Effector memory CD4-positive, alpha-beta T cell (primary cell): ENCODE measurements at regions not wholly inside any gene's neighbourhood (a gene's known extent, or its start where the extent isn't known, plus 50 kb on each side); places are given as distances from the start of the nearest gene placed in this dataset.
"Not testable (repeated sequence)": the region's sequence is repeated elsewhere in the genome, so short reads cannot be mapped to it uniquely, and the experiment has no call there.

Source experiments
- DNase-seq, 3 donors: peaks; one replicate each; pipeline ENCODE4 v3.0.0-alpha.2; 2020
- H3K27ac ChIP-seq: 2 replicates; pipeline ENCODE4 v1.7.0; 2013; ENCODE audit warnings: mild to moderate bottlenecking, low read length, moderate library complexity; ENCODE audit not compliant: insufficient read depth, poor library complexity, severe bottlenecking
- H3K27me3 ChIP-seq: replicated peaks from 2 replicates; pipeline ENCODE4 v1.7.0; 2013; ENCODE audit warnings: mild to moderate bottlenecking, low read length; ENCODE audit not compliant: insufficient read depth, control insufficient read depth, poor library complexity, severe bottlenecking
- H3K36me3 ChIP-seq: 2 replicates; pipeline ENCODE4 v1.7.0; 2013; ENCODE audit warnings: mild to moderate bottlenecking, low read length, moderate library complexity; ENCODE audit not compliant: control insufficient read depth, insufficient read depth
- H3K4me1 ChIP-seq: 2 replicates; pipeline ENCODE4 v1.7.0; 2013; ENCODE audit warnings: low read length, mild to moderate bottlenecking; ENCODE audit not compliant: control insufficient read depth, insufficient read depth, poor library complexity, severe bottlenecking
- H3K4me3 ChIP-seq: 2 replicates; pipeline ENCODE4 v1.7.0; 2013; ENCODE audit warnings: low read length, low read depth, mild to moderate bottlenecking; ENCODE audit not compliant: insufficient read depth, poor library complexity, severe bottlenecking
- H3K9me3 ChIP-seq: 2 replicates; pipeline ENCODE4 v1.7.0; 2013; ENCODE audit warnings: mild to moderate bottlenecking, low read length, moderate library complexity; ENCODE audit not compliant: control insufficient read depth

DNA sequence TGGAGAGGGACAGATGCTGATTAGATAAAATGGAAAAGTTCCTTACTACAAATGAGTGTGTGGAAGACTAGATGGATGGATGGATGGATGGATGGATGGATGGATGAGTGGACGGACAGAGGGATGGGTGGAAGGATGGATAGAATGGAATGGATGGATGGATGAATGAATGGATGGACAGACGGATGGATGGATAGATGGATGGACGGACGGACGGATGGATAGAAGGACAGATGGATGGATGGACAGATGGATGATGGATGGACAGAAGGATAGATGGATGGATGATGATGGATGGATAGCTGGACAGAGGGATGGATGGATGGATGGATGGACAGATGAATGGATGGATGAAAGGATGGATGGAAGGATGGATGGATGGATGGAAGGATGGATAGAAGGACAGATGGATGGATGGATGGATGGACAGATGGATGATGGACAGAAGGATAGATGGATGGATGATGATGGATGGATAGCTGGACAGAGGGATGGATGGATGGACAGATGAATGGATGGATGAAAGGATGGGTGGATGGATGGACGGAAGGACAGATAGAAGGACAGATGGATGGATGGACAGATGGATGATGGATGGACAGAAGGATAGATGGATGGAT is 118.6 kb upstream of the CIBAR2 start:
- not testable (repeated sequence) for H3K27me3 ChIP-seq, H3K4me1 ChIP-seq, H3K27ac ChIP-seq, H3K36me3 ChIP-seq, DNase-seq, H3K9me3 ChIP-seq, H3K4me3 ChIP-seq

DNA sequence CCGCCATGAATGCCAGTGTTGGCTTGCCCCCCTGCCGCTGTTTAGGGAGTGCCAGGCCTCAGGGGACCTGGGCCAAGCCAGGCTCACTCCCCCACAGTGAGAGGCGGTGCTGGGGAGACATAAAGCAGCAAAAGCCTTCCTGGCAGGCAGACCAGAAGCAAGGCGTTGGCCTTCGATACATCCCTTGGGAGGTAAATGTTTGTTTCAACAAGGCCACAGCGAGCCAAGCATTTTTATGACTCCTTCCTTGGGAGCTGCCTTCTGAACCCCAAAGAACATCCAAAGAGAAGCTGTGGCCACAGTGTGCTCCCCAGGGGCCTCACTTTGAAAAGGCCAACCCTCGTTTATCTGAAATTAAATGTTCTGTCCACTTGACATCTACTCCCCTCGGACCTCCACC is 119.7 kb upstream of the CIBAR2 start:
- Histone ChIP-seq H3K4me1 (peaks cover 7% of the 10 kb centered on the region), H3K4me3 (no peak overlapping the region), H3K9me3 (no peaks in the 10 kb centered on the region), H3K27me3 (peaks cover 14% of the 10 kb centered on the region), H3K27ac (no peak overlapping the region), H3K36me3 (no peaks in the 10 kb centered on the region)
- no peak for DNase-seq

DNA sequence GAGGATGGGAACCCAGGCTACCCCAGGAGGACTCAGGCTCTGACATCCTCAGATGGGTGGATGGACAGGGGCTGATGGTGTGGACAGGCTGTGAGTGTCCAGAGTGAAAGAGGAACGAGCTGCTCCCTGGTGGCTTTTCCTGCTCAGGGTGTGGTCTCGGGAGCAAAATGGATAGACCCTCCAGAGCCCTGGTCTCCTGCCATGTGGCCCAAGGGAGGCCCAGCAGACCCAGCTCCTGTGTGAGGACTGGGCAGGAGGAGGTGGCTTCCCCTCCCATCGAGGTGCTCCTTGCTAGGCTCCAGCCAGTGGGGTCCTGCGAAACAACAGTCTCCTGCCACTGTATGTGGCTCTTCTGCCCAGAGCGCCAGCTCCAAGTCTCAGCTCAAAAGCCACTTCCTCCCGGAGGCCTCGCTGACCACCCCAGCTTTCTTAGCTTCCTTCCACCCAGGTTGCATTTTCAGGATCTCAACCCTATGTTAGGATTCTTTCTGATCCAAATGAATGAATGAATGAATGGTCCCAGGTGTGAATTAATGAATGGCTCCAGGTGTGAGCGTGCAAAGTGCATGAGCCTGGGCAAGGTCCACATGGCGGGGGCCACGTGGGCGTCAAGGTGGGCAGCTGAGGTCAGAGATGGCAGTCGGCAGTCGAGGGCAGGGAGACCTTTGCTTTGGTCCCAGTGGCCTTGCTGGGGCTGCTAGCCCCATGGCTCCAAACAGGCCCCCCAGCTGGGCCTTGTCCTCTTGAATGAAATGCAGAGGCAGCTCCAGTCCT is 120.3 kb upstream of the CIBAR2 start:
- H3K27me3 ChIP-seq, result peaks cover 14% of the 10 kb centered on the region
- no peaks in the 10 kb centered on the region for H3K9me3 ChIP-seq
- no peak for DNase-seq
- no peak overlapping the region for H3K27ac ChIP-seq
- peaks cover 7% of the 10 kb centered on the region for H3K4me1 ChIP-seq
- no peaks in the 10 kb centered on the region for H3K36me3 ChIP-seq
- H3K4me3 ChIP-seq, result no peak overlapping the region

GRCh38 chr16:85233516-85233915 is 121.2 kb upstream of the CIBAR2 start:
- H3K9me3 ChIP-seq, result no peaks in the 10 kb centered on the region
- H3K4me1 ChIP-seq, result peaks cover 7% of the 10 kb centered on the region
- no peak overlapping the region for H3K27ac ChIP-seq
- H3K36me3 ChIP-seq, result no peaks in the 10 kb centered on the region
- H3K4me3 ChIP-seq, result no peak overlapping the region
- DNase-seq, result no peak
- H3K27me3 ChIP-seq, result peaks cover 14% of the 10 kb centered on the region

DNA sequence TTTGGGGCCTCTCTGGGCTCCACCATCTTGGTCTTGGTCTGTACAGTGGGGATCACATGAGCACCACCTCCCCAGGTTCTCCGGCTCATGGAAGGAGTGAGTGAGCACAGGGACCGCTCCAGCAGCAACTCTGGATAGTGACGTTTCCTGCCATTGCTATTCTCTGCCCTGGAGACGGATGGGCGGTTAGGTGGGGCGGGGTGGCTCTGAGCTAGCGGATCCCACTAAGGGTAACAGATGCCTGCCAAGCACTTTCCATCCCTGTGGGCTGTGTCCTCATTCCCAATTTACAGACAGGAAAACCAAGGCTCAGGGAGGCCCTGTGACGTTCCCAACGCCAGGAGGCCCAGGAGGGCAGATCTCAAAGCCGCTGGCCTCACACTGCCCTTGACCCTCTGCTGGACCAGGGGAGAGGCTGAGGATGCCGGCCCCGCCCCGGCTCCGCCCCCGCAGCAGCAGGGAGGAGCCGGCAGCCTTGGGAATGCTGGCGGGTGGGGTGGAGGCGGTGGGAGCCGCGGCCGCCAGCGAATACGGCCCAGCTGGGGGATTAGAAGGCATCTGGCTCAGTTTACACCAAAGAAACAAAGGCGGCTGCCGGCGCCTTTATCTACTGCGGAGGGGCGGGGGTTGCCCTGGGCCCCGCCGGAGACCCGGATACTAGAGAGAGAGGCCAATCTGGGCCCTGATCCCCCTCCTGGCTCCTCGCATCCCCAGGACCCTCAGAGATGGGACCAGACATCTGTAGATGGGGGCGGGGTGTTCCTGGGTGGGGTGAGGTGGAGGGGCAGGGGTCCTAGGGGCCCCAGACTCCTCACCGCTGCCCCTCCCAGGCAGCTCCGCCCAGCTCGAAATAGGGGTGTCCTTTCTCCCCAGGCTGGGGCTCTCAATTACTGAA is 122.3 kb upstream of the CIBAR2 start:
- peaks cover 7% of the 10 kb centered on the region for H3K4me1 ChIP-seq
- H3K4me3 ChIP-seq, result no peak overlapping the region
- no peaks in the 10 kb centered on the region for H3K9me3 ChIP-seq
- H3K36me3 ChIP-seq, result no peaks in the 10 kb centered on the region
- no peak overlapping the region for H3K27ac ChIP-seq
- H3K27me3 ChIP-seq, result peaks cover 14% of the 10 kb centered on the region
- no peak for DNase-seq

- Histone ChIP-seq H3K27me3 (peaks cover 14% of the 10 kb centered on the region), H3K36me3 (no peaks in the 10 kb centered on the region), H3K9me3 (no peaks in the 10 kb centered on the region), H3K4me3 (no peak overlapping the region), H3K27ac (no peak overlapping the region), H3K4me1 (peaks cover 7% of the 10 kb centered on the region)
- DNase-seq, result no peak
Observed at GRCh38 chr16:85235991-85236817, 123.9 kb upstream of the CIBAR2 start.

- Histone ChIP-seq H3K9me3 (no peaks in the 10 kb centered on the region), H3K27me3 (peaks cover 14% of the 10 kb centered on the region), H3K27ac (no peak overlapping the region), H3K36me3 (no peaks in the 10 kb centered on the region), H3K4me3 (no peak overlapping the region), H3K4me1 (peaks cover 7% of the 10 kb centered on the region)
- DNase-seq, result no peak
Observed at GRCh38 chr16:85236818-85237150, 124.5 kb upstream of the CIBAR2 start.

DNA sequence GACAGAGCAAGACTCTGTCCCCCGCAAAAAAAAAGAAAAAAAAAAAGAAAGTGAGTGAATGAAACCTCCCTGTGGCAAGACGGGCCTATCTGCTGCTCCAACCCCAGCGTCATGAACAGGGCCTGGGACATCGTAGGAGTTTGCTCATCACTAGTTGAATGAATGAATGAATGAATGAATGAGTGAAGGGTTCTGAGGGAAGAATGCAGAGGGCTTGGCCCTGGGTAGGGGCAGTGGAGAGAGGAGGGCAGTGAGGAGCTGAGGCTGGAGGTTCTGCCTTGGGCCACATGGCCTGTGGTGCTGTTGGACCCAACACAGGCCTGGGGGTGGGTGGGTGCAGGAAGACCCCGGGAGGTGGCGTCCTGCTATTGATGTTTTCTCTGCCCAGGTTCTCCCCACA is 125.5 kb upstream of the CIBAR2 start:
- Histone ChIP-seq H3K36me3 (no peaks in the 10 kb centered on the region), H3K4me3 (no peak overlapping the region), H3K27ac (no peak overlapping the region), H3K4me1 (peaks cover 7% of the 10 kb centered on the region), H3K9me3 (no peaks in the 10 kb centered on the region), H3K27me3 (peaks cover 14% of the 10 kb centered on the region)
- no peak for DNase-seq

GRCh38 chr16:85238233-85238647 is 126.0 kb upstream of the CIBAR2 start:
- Histone ChIP-seq H3K27me3 (peaks cover 14% of the 10 kb centered on the region), H3K4me3 (no peak overlapping the region), H3K4me1 (peaks cover 7% of the 10 kb centered on the region), H3K27ac (no peak overlapping the region), H3K9me3 (no peaks in the 10 kb centered on the region), H3K36me3 (no peaks in the 10 kb centered on the region)
- DNase-seq, result no peak
